DMS153 treated with DMSO at 0.1 percent for 48 hours (cell line): ENCODE measurements at regions not wholly inside any gene's neighbourhood (a gene's known extent, or its start where the extent isn't known, plus 50 kb on each side); places are given as distances from the start of the nearest gene placed in this dataset.

Source experiments
- DNase-seq: peaks from one replicate; lab custom pipeline; 2025; ENCODE audit not compliant: unreplicated experiment; lab: John Stamatoyannopoulos, UW

- no peak for DNase-seq
Observed at GRCh38 chr4:125507141-125507540, 192.4 kb downstream of the FAT4 start.

- no peak for DNase-seq
Observed at GRCh38 chr4:125511715-125512114, 197.0 kb downstream of the FAT4 start.

GRCh38 chr4:125515016-125515415 lies 200.3 kb downstream of the FAT4 start:
- DNase-seq = no peak

- no peak for DNase-seq
Observed at GRCh38 chr4:125517831-125518230, 203.1 kb downstream of the FAT4 start.

- DNase-seq = no peak
Observed at GRCh38 chr4:125518281-125518680, 203.5 kb downstream of the FAT4 start.

- DNase-seq = no peak
Observed at GRCh38 chr4:125519371-125520146, 204.8 kb downstream of the FAT4 start.

GRCh38 chr4:125520258-125520990 lies 205.7 kb downstream of the FAT4 start:
- no peak for DNase-seq

GRCh38 chr4:125522588-125522987 lies 207.8 kb downstream of the FAT4 start:
- DNase-seq = no peak

- no peak for DNase-seq
Observed at GRCh38 chr4:125522992-125523391, 208.2 kb downstream of the FAT4 start.

GRCh38 chr4:125526420-125526819 lies 211.7 kb downstream of the FAT4 start:
- no peak for DNase-seq

- no peak for DNase-seq
Observed at GRCh38 chr4:125527681-125528080, 212.9 kb downstream of the FAT4 start.

GRCh38 chr4:125529071-125529470 lies 214.3 kb downstream of the FAT4 start:
- DNase-seq = no peak

- DNase-seq = no peak
Observed at GRCh38 chr4:125538670-125539069, 223.9 kb downstream of the FAT4 start.

- no peak for DNase-seq
Observed at GRCh38 chr4:125539691-125540090, 224.9 kb downstream of the FAT4 start.

GRCh38 chr4:125541836-125542385 lies 227.2 kb downstream of the FAT4 start:
- DNase-seq = no peak

- DNase-seq = no peak
Observed at GRCh38 chr4:125546272-125546671, 231.5 kb downstream of the FAT4 start.

GRCh38 chr4:125547836-125548235 lies 233.1 kb downstream of the FAT4 start:
- no peak for DNase-seq

GRCh38 chr4:125550769-125551168 lies 236.0 kb downstream of the FAT4 start:
- no peak for DNase-seq

GRCh38 chr4:125551466-125551865 lies 236.7 kb downstream of the FAT4 start:
- DNase-seq = no peak

- no peak for DNase-seq
Observed at GRCh38 chr4:125551967-125552366, 237.2 kb downstream of the FAT4 start.

GRCh38 chr4:125572601-125573000 lies 257.8 kb downstream of the FAT4 start:
- DNase-seq = no peak

GRCh38 chr4:125573368-125573767 lies 258.6 kb downstream of the FAT4 start:
- no peak for DNase-seq
